Stimulated activated CD8-positive, alpha-beta memory T cell treated with anti-CD3 and anti-CD28 coated beads, Interleukin-15, amount 100 ng/mL, for 1 hour (primary cell): ENCODE measurements at regions not wholly inside any gene's neighbourhood (a gene's known extent, or its start where the extent isn't known, plus 50 kb on each side); places are given as distances from the start of the nearest gene placed in this dataset.

Source experiments
- DNase-seq: peaks from one replicate; pipeline ENCODE4 v3.0.0-alpha.2; 2020; ENCODE audit warnings: low read depth

DNA sequence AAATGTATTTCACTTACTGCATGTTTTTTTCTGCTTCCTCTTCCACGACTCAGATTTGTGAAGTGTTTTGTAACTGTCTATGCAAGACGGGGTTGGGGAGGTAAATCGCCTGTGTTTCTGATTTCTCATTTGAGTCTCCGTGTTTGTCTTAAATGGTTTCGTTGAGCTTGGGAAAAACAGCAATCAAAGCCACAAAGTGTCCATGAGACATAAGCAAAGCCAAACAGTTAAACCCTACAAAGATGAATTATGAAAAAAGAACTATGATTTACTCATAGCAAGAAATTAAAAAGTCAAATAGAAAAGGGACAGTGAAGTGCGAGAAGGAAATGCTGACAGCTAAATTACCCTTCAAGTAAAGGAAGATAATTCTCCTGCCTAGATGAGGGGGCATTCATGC is 164.3 kb upstream of the TMPO start:
- DNase-seq = no peak

DNA sequence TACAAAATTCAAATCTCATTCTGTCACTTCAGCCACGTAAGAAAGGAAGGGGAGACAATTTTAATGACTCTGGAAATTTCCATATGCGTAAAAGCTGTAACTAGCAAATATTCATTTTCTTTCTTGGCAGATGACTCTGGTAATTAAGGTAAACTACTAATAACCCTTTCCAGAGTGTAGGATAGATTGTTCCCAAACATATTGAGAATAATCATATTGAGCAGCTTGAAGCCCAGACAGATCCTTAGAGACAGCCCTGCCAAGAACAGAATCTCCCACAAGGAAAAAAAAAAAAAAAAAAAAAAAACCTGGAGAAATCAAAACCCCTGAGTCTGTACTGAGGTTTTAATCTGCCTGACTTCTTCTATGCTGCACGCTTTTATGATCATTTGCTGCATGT is 163.6 kb upstream of the TMPO start:
- DNase-seq = no peak

DNA sequence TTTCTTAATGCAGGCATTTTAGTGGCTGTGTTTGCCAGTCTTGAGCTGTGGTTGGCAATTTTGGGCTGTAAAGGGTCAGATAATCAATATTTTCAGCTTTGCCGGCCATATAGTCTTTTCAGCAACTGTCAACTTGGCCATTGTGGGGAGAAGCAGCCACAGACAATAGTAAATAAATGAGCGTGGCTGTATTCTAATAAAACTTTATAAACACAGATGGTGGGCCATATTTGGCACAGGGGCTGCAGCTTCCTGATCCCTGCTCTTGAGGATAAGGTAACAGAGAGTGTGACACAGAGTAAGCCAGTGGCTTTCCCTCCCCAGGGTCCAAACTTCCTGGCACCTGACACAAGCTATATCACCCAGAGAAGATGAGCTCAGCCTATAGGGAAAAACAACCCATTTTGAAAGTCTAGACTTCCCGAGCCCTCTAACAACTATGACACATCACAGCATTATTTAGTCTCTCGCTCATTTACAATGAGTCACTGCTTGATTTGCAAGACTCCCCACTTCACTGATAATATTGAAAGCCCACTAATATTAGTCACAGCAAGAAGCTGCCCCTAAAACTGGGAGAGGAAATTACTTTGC is 163.1 kb upstream of the TMPO start:
- no peak for DNase-seq

DNA sequence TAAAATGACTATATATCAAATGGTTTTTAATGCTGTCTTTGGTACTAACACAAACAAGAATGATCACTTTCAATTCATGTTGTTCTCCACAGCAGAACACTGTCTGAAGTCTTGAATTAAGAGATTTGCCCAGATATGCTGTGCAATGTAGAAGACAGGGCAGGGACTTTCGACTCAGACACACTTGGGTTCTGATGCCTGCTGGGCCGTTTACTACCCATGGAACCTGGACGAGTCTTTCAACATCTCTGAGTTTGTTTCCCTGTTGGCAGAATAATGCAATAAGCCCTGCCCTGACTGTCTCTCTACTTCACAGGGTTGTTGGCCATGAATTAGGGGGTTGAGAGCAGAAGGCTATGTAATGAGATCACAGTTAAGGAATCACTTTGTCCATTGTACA is 162.6 kb upstream of the TMPO start:
- DNase-seq = no peak

DNA sequence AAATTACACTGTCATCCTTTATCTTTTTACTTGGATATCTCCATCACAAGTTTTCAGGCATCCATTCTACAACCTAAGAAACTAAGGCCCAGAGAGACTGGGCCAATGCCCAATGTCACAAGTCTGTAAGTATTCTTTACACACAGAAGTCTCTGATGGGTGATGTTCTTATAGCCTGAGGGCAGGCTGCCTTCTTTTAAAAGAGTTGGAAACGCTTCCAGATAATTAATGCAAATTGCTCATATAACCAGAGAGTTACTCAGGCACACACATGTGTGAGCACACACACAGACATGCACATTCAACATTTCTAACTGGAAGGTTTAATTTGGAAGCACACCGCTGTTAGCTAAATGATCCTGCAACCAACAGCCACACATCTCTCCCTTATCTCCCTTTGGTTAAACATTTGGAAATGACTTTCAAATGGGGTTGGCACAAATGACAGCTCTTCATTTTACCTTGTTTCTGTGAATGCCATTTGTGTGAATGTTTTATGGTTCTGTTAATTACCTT is 160.8 kb upstream of the TMPO start:
- DNase-seq = no peak

DNA sequence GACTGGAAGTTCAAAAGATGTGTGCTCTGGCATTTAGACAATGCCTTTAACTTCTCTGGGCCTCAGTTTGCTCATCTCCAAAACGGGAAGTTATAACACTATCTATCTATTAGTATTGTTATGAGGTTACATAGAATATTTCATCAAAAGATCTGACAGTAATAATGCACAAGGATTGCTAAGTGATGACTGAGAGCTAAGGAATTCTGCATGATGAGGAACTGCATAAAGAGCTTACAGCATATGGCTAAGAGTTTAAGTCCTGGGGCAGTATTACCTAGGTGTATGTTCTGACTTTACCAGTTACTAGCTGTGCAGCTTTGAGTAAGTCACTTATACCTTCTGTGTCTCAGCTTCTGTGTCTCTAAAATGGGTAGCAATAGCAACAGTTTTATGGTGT is 160.1 kb upstream of the TMPO start:
- no peak for DNase-seq

DNA sequence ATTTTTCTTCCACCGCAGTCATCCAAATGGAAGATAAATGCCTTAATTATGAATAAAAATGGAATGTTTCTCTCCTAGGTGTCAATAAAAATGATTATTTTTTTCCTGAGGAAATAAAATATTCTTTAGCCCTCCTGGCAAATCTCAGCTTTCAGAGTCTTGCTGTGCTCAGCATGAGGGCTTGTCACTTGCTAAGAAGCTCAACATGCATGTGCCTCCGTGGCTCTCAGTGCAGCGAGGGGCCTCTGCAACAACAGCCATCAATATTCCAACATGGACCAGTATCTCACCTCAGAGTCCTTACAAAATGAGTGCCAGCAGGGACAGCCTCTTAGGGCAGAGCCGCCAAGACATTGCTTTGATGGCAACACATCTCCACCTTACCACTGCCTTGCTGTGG is 159.5 kb upstream of the TMPO start:
- DNase-seq = no peak

DNA sequence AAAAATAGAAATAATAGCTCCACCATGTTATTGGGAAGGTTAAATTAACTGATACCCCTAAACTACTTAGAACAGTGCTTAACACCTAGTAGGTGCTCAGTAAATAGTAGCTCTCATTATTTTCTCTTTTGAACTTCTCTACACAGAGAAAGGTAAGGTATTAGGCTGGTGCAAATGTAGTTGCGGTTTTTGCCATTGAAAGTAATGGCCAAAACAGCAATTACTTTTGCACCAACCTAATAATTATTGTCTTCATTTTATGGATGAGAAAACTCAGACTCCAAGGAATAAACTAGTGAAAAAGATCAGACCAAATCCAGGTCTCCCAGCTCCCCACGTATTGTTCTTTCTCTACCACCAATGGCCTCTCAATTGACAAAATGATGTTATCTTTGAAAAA is 157.2 kb upstream of the TMPO start:
- DNase-seq = no peak

DNA sequence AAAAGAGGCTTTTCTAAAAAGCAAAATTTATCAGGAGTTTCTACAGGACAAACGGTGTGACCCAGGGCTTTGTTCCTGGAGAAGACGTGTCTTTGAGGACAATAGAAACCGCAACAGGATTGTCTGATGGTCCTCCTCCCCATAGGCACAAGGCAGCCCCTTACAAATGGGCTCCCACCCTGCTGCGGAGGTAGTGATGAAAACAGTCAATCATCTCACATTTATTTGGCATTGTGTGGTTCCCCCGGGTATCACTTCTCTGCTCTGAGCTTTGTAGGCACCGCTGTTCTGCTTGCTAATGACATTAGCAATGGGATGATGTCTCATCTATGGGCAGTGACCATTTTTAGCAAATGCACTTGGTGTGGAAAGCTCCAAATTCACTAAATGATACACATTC is 155.5 kb upstream of the TMPO start:
- DNase-seq = no peak

DNA sequence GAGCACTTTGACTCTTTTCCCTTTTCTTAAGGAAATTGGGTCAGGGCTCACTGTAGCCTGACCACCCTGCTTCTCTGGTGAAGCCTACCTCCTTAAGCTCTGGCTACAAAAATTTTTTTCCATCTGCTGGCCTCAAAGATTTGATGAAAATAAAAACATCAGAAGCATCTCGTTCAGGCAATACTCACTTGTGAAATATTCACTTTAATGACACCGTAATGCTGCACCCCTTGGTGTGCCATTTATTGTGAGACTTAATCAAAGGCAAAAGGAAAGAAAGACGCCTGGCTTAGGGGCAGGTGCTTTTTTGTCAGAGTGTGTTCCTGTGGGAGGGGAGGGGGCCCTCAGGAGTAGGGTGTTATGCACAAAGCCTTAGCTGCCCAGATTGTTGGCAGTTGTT is 155.0 kb upstream of the TMPO start:
- no peak for DNase-seq

DNA sequence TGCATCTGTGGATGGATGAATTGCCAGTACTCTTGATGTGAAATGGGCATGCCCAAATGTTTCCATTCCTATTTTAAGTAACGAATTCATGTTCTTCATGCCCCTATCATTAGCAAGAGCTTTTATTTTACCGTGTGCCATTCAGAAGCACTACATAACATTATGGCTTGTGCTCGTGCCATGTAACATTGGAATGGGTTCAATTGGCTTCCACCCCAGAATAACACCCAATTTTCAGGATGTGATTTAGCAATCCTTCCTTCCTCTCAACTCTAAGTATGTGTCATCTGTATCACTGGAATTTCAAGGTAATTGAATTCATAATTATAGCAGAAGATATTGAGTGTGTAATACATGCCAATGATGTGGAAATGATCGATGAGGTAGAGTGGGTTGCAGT is 145.8 kb upstream of the TMPO start:
- DNase-seq = no peak

DNA sequence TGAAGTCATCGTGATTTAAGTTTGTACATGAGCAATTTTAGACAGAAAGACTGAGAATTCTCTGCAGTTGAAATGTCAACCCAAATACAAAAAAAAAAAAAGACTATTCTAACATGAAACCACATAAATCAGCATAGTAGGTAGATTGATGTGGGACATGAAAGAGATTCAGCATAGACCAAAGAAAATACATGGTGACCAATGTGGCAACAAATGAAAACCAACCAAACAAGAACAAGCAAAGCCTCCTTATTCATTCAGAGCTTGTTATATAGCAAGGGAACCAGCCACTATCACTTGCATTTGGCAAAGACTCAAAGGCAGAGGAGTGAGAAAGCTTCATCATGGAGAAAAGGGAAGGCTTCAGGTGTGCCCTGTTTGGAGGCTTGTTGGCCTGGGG is 144.4 kb upstream of the TMPO start:
- no peak for DNase-seq

DNA sequence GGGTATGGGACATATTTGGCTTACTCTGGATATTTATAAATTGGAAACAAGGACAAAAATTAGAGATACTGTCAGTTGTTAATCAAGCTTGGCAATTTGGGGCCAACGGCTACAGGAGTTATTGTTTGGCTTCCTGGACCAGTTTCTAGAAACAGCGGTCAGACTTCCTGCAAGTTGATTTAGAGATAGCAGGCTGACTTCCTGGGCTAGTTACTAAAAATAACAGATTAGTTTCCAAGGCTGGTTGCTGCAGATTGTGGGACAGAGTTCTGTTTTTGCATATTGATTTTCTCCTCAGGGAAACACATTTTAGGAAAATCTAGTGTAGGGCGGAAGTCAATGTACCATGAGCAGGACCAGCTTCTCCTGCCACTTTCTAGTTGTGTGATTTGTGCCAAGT is 144.0 kb upstream of the TMPO start:
- DNase-seq = no peak

DNA sequence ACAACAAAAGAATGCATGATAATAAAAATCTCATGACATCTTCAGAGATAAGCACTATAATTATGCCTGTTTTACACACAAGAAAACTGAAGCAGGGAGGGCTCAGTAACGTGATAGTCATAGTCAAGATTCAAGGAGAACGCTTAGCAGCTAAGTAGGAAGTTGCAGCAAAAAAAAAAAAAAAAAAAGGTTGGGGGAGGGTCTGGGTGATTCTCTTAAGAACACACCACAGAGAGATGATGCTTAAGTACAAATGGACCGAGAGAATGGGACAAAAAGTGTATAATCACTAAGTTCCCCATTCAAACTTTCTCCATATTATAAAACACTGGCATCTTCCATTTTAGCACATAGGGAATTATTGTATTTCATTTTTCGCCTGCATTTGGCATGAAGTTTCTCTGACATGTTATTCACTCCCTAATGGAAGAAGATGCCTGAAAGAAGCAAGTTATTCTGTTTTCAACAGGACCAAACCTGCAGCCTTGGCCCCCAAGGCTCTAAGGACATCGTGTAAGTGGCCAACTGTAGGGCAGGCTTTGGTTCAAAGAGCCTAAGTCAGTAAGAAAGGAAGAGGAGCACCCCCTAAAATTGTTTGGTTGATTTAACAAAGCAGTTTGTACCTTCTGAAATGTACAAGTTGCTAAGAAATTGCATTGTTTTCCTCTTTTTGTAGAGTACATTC is 142.9 kb upstream of the TMPO start:
- no peak for DNase-seq

DNA sequence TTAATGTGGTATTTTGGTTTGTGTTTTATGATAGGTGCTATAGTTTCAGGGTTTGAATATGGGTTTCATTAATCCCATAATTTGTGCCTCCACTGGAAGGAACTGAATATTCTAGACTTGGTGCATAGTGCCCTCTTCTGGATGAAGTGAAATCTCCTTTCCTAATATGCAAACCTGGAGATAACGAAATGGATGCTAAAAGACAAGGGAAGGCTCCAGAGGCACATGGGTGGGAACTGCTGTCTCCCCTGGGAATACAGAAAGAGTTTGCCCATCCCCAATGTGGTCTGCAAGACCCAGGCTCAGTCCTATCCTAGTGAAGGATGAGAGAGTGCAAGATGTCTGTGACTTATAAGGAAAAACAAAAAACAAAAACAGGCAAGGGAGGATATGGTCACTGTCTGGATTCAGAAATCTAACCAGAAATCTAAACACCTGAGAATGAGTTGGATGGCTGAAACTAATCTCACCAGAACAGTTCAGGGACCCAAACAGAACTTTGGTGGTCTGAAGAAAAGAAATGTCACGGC is 142.3 kb upstream of the TMPO start:
- no peak for DNase-seq

DNA sequence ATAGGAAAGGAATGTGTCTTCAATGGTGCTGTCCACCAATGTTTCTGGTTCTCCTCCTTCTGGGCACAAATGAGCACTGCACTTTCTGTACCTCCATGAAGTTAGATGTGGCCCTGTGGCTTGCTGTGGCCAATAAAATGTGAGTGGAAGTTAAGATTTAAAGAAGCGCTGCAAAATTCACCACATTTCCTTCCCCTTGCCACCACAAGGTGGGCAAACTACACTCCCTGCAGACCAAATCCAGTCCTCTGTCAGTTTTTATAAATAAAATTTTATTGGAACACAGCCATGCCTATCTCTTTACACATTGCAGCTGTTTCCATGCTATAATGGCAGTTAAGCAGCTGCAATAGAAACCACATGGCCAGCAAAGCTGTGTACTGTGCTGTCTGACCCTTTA is 141.4 kb upstream of the TMPO start:
- DNase-seq = no peak

DNA sequence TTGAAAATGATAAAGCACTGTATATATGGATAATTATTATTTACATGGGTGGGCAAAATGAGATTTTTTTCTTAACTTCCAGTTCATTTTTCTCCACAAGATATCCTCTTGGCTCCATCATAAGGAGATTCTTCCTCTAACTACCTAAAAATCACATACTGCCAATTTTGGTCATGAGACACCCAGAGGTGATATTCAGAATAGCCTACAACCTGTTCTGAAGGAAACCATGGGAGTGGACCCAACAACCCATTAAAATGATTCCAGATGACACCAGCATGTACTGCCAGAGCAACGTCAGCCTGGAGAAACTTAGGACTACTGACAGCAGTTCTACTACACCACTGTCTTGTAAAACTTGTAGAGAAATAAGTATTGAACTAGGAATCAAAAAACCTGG is 136.3 kb upstream of the TMPO start:
- DNase-seq = no peak

DNA sequence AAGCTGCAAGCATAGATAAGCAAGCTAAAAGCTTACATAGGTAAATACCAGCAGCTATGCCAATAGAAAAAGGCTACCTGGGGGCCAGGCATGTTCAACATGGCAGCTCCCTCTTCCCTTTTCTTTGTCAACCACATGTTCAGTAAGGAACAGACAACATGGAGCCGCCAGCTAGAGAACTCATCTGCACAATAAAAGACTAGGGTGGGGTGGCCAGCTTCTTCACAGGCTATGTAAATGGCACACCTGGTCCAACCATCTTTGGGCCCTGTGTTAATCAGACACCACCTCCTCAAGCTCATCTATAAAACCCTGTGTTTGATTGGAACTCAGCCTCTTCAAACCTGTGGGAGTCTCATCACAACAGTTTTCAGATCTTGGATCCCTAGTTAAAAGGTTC is 129.7 kb upstream of the TMPO start:
- no peak for DNase-seq

DNA sequence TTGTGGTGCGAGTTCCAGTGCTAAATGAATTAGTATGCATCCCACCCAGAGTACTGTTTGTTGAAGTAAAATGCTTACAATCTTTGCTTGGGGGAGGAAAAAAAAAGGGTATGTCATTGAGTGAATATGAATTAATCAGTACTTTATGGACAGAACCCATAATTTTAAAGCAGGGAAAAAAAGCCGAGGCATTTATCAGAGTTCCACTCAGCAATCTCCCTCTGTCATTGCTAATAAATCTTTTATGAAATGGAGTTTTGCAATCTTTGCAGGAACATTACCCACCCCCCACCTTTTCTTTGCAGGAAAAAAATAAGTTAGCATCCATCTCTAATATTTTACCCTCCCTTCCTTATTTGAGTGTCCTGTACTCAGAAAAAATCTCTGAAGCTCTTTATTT is 127.9 kb upstream of the TMPO start:
- DNase-seq = no peak

DNA sequence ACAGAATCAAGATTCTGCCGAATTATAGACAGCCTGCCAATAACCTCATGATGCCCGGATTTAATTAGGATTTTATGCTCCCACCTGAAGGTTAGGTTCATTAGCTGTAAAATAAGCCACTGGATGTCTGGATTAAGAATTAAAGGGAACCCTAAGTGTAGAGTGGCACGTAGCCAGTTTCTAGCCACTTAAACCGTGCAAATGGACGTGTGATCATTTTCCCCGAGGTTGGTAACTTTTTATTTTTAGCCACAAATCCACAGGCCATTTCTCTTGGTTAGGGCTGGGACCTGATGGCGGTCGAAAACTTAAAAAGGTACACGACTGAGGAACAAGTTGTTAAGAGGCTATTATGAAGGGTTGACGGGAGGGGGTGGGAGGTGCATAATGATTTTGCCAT is 127.3 kb upstream of the TMPO start:
- DNase-seq = no peak

DNA sequence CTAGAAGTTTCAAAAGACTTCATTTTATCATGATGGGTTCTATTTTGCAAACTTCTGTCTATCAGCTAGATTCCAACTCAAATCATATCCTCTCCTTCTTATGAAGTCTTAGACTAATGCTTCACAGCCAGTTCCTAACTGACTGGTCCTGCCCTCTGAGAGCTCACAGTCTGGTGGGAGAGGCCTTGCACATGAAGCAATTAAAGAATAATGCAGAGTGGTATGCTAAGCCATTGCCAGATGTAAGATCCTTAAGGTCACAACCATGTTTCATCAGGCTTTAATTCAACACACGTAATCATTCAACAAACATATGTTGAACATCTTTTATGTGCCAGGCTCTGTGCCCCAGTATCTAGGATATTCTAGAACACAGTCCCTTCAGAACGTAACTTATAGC is 125.8 kb upstream of the TMPO start:
- no peak for DNase-seq

DNA sequence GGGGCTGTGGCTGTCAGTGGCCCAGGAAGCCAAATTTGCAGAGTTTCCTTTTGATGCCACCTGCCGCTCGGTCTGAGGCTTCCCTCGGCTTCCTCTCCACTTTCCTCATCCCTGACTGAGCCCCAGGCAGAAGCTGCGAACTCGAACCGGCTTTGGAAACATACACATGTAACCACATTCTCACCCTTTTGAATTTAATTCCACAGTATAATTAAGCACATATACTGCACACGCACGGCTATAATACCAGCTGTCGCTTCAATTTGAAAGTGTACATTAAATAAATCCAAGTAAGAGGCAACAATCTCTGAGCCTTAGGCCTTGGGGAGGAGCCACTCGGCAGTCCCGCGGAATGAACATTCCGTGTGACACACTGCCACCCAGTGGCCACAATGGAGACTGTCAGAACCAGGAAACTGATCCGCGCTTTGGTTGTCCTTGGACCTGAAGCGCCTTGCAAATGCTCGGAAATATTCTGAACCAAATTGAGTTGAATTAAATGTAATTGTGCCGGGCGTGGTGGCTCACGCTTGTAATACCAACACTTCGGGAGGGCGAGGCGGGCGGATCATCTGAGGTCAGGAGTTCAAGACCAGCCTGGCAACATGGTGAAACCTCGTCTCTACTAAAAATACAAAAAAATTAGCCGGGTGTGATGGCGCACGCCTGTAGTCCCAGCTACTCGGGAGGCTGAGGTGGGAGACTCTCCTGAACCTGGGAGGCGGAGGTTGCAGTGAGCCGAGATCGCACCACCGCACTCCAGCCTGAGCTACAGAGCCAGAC is 117.9 kb upstream of the TMPO start:
- DNase-seq = peak; percentile 66

DNA sequence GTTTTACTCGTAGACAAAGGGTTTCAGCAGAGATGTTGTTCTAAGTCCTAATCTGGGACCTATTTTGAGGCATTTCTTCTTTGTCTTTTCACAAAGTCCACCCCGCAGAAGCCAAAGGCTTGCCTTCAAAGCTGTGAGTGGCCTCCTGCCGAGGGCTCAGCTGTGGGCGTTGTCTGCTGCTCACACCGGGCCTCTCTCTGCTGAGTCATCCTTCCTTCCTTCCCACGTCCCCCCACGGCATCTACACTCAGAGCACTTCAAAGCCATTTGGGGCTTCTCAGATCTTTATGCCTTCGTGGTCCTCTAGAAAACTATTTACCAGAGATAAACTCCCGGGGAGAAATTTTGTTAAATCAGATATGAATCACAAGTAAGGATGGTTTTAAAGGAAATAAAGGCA is 115.9 kb upstream of the TMPO start:
- DNase-seq = peak; percentile 35
